Skeletal muscle tissue (tissue), 3 donors: ENCODE measurements at regions not wholly inside any gene's neighbourhood (a gene's known extent, or its start where the extent isn't known, plus 50 kb on each side); places are given as distances from the start of the nearest gene placed in this dataset.

Experiments
- H3K27ac ChIP-seq: one replicate; pipeline ENCODE4 v1.7.0; 2013; ENCODE audit warnings: mild to moderate bottlenecking, low read depth, low read length, inconsistent platforms
- H3K27me3 ChIP-seq, 3 donors: one replicate each; pipeline ENCODE4 v1.7.0; 2013; ENCODE audit warnings: low read length in 3 of 3; ENCODE audit not compliant: control insufficient read depth in 3 of 3, insufficient read depth in 3 of 3
- H3K36me3 ChIP-seq, 3 donors: one replicate each; pipeline ENCODE4 v1.7.0; 2013; ENCODE audit warnings: low read length in 3 of 3; ENCODE audit not compliant: control insufficient read depth in 3 of 3, insufficient read depth in 3 of 3
- H3K4me1 ChIP-seq, 3 donors: one replicate each; pipeline ENCODE4 v1.7.0; 2013; ENCODE audit warnings: low read length in 3 of 3, mild to moderate bottlenecking in 3 of 3; ENCODE audit not compliant: control insufficient read depth in 3 of 3, insufficient read depth in 3 of 3
- H3K4me3 ChIP-seq, 3 donors: one replicate each; pipeline ENCODE4 v1.7.0; 2013; ENCODE audit warnings: low read length in 3 of 3
- H3K9ac ChIP-seq, 3 donors: one replicate each; pipeline ENCODE4 v1.7.0; 2013; ENCODE audit warnings: low read length in 3 of 3, mild to moderate bottlenecking in 3 of 3, moderate library complexity in 2 of 3, low read depth in 1 of 3
- H3K9me3 ChIP-seq, 3 donors: one replicate each; pipeline ENCODE4 v1.7.0; 2013; ENCODE audit warnings: low read length in 3 of 3; ENCODE audit not compliant: control insufficient read depth in 3 of 3
- donor health status: Osteomylitis.

DNA sequence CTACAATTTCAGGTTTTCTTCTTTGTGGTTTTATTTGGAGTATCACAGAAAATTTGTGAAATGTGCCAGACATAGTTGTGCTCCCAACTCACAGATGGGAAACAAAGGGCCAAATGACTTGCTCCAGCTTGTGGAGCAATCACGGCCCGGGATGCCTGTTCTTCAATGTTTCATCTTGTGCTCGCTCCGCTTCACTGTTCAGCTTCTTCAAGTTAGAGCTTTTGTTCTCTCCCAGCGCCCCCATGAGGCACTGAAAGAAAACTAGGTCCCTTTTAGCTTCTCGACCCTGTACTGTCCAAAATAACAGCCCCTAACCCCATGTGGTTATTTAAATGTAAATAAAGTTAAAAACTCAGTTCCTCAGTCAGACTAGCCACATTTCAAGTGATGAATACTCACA is 187.9 kb upstream of the STXBP6 start:
- H3K4me3 ChIP-seq = no peak overlapping the region
- H3K27me3 ChIP-seq = no peaks in the 10 kb centered on the region
- H3K9me3 ChIP-seq = no peaks in the 10 kb centered on the region
- H3K9ac ChIP-seq = no peak overlapping the region
- no peak overlapping the region for H3K27ac ChIP-seq
- no peaks in the 10 kb centered on the region for H3K36me3 ChIP-seq
- H3K4me1 ChIP-seq = no peaks in the 10 kb centered on the region

DNA sequence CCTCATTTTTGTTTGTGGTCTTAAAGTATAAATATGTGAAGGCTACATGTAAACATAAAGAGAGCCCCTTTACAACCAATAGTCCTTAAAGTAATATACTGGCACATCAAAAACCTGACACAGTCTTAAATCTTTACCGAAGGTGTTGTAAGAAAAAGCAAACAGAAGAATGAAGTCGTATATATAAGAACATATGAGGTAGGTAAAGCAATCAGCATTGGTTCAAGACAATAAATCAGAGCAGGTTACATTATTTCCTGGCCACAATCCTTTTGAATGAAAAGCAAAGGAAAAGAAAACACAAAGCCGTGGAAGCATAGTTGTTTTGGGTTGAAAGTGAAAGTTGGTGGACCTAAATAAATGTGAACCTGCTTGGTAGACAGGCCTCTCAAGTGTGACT is 183.7 kb upstream of the STXBP6 start:
- Histone ChIP-seq H3K36me3 (no peaks in the 10 kb centered on the region), H3K27me3 (no peaks in the 10 kb centered on the region), H3K27ac (no peak overlapping the region), H3K9ac (no peak overlapping the region), H3K4me1 (no peaks in the 10 kb centered on the region), H3K4me3 (no peak overlapping the region), H3K9me3 (no peaks in the 10 kb centered on the region)

DNA sequence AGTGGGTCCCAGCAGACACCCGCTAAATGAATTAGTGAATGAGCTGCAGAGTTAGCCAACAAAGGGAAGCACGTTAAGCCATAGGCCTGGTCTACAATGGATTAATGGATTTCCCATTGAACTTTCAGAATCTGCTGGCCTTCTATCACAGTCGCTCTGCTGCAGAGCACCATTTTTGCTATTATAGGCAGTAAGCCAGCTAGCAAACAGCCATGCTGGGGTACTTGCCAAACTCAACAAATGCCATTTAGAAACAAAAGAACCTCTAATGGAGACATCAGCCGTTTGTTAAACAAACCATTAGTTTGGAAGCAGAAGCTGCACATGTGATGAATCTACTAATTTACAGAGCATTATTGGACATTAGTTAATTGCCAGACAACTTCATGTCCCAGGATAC is 181.1 kb upstream of the STXBP6 start:
- Histone ChIP-seq H3K9ac (no peak overlapping the region), H3K4me3 (no peak overlapping the region), H3K4me1 (no peaks in the 10 kb centered on the region), H3K27me3 (no peaks in the 10 kb centered on the region), H3K27ac (no peak overlapping the region), H3K36me3 (no peaks in the 10 kb centered on the region), H3K9me3 (no peaks in the 10 kb centered on the region)

DNA sequence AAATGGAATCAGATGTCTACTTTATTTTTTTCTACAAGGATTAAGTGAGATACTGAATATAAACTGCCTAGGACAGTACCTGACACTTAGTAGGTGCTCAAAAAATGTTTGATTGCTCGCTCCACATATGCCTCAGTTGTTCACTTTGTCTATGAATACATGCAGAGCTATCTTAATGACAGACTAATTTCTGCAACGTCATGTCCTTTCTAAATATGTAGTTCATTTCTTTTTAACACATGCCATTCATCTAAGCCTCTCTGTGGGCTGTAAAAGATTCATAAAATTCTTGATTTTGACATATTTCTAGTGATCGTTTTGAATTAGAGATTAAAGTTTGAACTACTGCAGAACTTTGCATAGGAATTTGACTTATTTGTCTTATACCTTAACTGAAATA is 176.3 kb upstream of the STXBP6 start:
- H3K9me3 ChIP-seq = no peaks in the 10 kb centered on the region
- no peaks in the 10 kb centered on the region for H3K4me1 ChIP-seq
- H3K36me3 ChIP-seq = no peaks in the 10 kb centered on the region
- no peak overlapping the region for H3K27ac ChIP-seq
- no peak overlapping the region for H3K4me3 ChIP-seq
- no peaks in the 10 kb centered on the region for H3K27me3 ChIP-seq
- no peak overlapping the region for H3K9ac ChIP-seq

DNA sequence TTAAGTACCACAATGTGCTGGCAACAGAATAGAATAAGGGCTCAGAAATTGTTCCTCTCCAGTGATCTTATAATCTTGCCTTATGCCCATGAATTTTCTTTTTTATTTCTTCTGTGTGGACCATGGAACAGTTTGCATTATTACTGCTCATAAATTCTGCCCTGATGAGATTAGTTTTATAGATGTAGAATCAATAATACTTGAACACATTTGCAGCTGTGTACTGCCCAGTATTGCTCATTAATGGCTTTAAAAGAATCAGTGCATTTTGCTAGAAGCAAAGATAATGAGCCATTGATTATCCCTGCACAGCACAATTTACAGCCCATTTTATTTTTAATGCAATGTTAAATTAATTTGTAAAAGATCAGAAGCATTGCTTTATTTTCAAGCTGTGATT is 172.3 kb upstream of the STXBP6 start:
- no peak overlapping the region for H3K4me3 ChIP-seq
- no peak overlapping the region for H3K27ac ChIP-seq
- H3K4me1 ChIP-seq = no peaks in the 10 kb centered on the region
- H3K9ac ChIP-seq = no peak overlapping the region
- no peaks in the 10 kb centered on the region for H3K36me3 ChIP-seq
- no peaks in the 10 kb centered on the region for H3K27me3 ChIP-seq
- no peaks in the 10 kb centered on the region for H3K9me3 ChIP-seq

DNA sequence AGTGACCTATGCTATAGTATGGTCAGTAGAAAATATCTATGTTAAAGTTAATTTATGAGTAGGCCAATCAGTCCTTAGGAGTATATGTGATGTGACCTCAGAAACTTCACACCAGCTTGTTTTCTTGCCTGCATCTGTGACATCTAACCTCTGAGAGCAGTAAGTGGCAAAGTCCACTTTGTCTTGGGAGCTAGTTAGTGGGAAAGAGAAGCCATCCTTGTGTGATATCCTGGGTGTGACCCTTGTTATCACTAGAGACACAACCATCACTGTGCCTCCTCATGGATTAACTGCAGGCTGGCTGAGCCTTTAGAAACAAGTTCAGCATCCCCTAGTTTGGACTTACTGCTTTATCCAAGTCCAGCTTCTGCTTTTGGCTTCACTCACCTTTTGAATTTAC is 170.6 kb upstream of the STXBP6 start:
- no peaks in the 10 kb centered on the region for H3K27me3 ChIP-seq
- no peaks in the 10 kb centered on the region for H3K9me3 ChIP-seq
- no peak overlapping the region for H3K4me3 ChIP-seq
- H3K4me1 ChIP-seq = no peaks in the 10 kb centered on the region
- no peak overlapping the region for H3K27ac ChIP-seq
- H3K36me3 ChIP-seq = no peaks in the 10 kb centered on the region
- H3K9ac ChIP-seq = no peak overlapping the region

DNA sequence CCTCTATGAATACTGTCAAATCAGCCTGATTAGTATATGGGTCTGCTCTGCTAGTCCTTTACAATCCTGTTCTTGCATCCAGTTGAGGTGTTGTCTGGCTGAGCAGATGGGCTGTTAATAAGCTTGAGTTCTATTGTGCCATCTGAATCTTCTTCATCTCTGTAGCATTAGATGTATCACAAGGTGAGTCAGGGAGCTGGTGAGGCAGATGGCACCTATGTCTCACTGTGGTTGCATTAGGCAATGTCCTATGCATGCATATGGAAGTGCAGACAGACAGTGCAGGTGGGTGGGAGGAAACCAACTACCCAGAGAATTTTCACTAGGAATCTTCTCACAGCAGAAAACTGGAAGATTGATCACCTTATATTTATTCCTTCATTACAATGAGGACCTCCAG is 165.7 kb upstream of the STXBP6 start:
- no peak overlapping the region for H3K4me3 ChIP-seq
- no peaks in the 10 kb centered on the region for H3K9me3 ChIP-seq
- no peak overlapping the region for H3K9ac ChIP-seq
- H3K27me3 ChIP-seq = no peaks in the 10 kb centered on the region
- no peaks in the 10 kb centered on the region for H3K36me3 ChIP-seq
- H3K27ac ChIP-seq = no peak overlapping the region
- H3K4me1 ChIP-seq = no peaks in the 10 kb centered on the region

DNA sequence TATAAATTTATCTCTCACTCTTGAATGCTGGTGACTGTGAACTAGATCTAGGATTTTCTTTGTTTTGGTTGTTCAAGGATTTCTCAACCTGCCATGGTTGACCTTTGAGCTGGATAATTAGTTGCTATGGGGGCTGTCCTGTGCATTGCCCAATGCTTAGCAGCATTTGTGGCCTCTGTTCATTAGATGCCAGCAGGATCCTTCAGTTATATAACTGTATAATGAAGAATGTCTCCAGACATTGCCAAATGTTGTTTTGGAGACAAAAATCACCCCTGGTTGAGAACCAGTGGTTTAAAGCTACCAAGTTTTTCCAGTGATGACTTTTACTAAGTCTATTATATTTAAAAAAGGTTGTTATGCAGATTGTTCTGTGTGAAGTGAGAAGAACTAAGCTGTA is 147.9 kb upstream of the STXBP6 start:
- H3K9me3 ChIP-seq = no peaks in the 10 kb centered on the region
- no peaks in the 10 kb centered on the region for H3K27me3 ChIP-seq
- H3K36me3 ChIP-seq = no peaks in the 10 kb centered on the region
- no peak overlapping the region for H3K9ac ChIP-seq
- no peaks in the 10 kb centered on the region for H3K4me1 ChIP-seq
- no peak overlapping the region for H3K27ac ChIP-seq
- H3K4me3 ChIP-seq = no peak overlapping the region

DNA sequence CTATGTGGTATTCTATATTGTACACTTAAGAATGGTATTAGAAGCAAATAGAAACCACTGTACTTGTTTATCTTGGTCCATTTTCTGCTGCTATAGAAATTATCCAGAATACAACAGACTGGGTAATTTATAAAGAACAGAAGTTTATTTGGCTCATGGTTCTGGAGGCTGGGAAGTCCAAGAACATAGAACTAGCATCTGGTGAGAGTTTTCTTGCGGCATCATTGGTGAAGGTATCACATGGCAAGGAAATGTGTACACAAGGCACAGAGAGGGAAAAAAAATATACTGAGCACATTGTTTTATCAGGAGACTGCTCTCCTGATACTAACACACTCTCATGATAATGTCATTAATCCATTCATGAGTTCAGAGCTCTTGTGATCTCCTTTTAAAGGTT is 130.3 kb upstream of the STXBP6 start:
- Histone ChIP-seq H3K9ac (no peak overlapping the region), H3K9me3 (no peaks in the 10 kb centered on the region), H3K4me1 (no peaks in the 10 kb centered on the region), H3K4me3 (no peak overlapping the region), H3K27ac (no peak overlapping the region), H3K36me3 (no peaks in the 10 kb centered on the region), H3K27me3 (no peaks in the 10 kb centered on the region)

DNA sequence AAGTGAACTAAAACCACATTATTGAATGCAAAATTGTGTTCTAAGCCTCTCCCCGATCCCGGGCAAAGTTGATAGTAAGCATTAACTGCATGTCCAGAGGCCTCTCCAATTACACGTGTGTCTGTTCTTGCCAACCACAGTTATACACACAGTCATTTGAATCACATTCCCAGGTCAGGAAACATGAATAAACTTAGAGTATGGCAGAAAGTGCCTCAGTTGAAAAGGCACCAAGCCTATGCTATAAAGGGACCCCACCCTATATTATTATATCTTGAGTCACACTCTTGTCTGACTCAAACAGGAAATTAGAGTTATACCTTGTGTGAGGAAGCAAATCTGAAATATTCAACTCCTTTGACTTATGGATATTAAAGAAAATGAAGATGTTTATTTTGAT is 128.3 kb upstream of the STXBP6 start:
- H3K4me3 ChIP-seq = no peak overlapping the region
- H3K36me3 ChIP-seq = no peaks in the 10 kb centered on the region

More for the DNA sequence above, 128.3 kb upstream of the STXBP6 start:
- no peaks in the 10 kb centered on the region for H3K9me3 ChIP-seq
- H3K9ac ChIP-seq = no peak overlapping the region
- H3K27ac ChIP-seq = no peak overlapping the region
- H3K27me3 ChIP-seq = no peaks in the 10 kb centered on the region
- no peaks in the 10 kb centered on the region for H3K4me1 ChIP-seq
